ENCODE measurements at regions not wholly inside any gene's neighbourhood (a gene's known extent, or its start where the extent isn't known, plus 50 kb on each side); places are given as distances from the start of the nearest gene placed in this dataset.

- Mint-ChIP-seq H3K27ac (no peak overlapping the region), H3K36me3 (ENCODE audit: low read depth) (peaks cover 20% of the 10 kb centered on the region), H3K4me1 (no peaks in the 10 kb centered on the region), H3K4me3 (no peak overlapping the region), H3K27me3 (ENCODE audit: insufficient read depth, low read depth, poor library complexity) (peaks cover 7% of the 10 kb centered on the region), H3K9me3 (peaks cover 15% of the 10 kb centered on the region)
- TF ChIP-seq, protein P1, sequence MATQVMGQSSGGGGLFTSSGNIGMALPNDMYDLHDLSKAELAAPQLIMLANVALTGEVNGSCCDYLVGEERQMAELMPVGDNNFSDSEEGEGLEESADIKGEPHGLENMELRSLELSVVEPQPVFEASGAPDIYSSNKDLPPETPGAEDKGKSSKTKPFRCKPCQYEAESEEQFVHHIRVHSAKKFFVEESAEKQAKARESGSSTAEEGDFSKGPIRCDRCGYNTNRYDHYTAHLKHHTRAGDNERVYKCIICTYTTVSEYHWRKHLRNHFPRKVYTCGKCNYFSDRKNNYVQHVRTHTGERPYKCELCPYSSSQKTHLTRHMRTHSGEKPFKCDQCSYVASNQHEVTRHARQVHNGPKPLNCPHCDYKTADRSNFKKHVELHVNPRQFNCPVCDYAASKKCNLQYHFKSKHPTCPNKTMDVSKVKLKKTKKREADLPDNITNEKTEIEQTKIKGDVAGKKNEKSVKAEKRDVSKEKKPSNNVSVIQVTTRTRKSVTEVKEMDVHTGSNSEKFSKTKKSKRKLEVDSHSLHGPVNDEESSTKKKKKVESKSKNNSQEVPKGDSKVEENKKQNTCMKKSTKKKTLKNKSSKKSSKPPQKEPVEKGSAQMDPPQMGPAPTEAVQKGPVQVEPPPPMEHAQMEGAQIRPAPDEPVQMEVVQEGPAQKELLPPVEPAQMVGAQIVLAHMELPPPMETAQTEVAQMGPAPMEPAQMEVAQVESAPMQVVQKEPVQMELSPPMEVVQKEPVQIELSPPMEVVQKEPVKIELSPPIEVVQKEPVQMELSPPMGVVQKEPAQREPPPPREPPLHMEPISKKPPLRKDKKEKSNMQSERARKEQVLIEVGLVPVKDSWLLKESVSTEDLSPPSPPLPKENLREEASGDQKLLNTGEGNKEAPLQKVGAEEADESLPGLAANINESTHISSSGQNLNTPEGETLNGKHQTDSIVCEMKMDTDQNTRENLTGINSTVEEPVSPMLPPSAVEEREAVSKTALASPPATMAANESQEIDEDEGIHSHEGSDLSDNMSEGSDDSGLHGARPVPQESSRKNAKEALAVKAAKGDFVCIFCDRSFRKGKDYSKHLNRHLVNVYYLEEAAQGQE (IDR thresholded peaks at IDR 0.05; ENCODE audit: unreplicated experiment): no peak
- TF ChIP-seq EZH2 (IDR thresholded peaks at IDR 0.05; ENCODE audit: low read depth, unreplicated experiment) (no peak), CREB1 (CRISPR knock-in tag; IDR thresholded peaks at IDR 0.05; ENCODE audit: low read depth) (no peak), POLR2AphosphoS5 (IDR thresholded peaks at IDR 0.05; ENCODE audit: low read depth) (no peak), NANOG (IDR thresholded peaks at IDR 0.05; ENCODE audit: borderline replicate concordance) (no peak), ZNF331 (CRISPR knock-in tag; IDR thresholded peaks at IDR 0.05; ENCODE audit: low read depth) (no peak), JUNB (IDR thresholded peaks at IDR 0.05; ENCODE audit: unreplicated experiment) (no peak), ZNF114 (CRISPR knock-in tag; IDR thresholded peaks at IDR 0.05) (no peak), STAT1 (IDR thresholded peaks at IDR 0.05; ENCODE audit: unreplicated experiment) (no peak), EZH2phosphoT487 (IDR thresholded peaks at IDR 0.05; ENCODE audit: unreplicated experiment) (no peak), ETS1 (IDR thresholded peaks at IDR 0.05) (no peak)
- TF ChIP-seq, protein P2, sequence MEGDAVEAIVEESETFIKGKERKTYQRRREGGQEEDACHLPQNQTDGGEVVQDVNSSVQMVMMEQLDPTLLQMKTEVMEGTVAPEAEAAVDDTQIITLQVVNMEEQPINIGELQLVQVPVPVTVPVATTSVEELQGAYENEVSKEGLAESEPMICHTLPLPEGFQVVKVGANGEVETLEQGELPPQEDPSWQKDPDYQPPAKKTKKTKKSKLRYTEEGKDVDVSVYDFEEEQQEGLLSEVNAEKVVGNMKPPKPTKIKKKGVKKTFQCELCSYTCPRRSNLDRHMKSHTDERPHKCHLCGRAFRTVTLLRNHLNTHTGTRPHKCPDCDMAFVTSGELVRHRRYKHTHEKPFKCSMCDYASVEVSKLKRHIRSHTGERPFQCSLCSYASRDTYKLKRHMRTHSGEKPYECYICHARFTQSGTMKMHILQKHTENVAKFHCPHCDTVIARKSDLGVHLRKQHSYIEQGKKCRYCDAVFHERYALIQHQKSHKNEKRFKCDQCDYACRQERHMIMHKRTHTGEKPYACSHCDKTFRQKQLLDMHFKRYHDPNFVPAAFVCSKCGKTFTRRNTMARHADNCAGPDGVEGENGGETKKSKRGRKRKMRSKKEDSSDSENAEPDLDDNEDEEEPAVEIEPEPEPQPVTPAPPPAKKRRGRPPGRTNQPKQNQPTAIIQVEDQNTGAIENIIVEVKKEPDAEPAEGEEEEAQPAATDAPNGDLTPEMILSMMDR (conservative IDR thresholded peaks at IDR 0.05; ENCODE audit: low read depth in 2 of 2): no peak
- TF ChIP-seq, protein P3, sequence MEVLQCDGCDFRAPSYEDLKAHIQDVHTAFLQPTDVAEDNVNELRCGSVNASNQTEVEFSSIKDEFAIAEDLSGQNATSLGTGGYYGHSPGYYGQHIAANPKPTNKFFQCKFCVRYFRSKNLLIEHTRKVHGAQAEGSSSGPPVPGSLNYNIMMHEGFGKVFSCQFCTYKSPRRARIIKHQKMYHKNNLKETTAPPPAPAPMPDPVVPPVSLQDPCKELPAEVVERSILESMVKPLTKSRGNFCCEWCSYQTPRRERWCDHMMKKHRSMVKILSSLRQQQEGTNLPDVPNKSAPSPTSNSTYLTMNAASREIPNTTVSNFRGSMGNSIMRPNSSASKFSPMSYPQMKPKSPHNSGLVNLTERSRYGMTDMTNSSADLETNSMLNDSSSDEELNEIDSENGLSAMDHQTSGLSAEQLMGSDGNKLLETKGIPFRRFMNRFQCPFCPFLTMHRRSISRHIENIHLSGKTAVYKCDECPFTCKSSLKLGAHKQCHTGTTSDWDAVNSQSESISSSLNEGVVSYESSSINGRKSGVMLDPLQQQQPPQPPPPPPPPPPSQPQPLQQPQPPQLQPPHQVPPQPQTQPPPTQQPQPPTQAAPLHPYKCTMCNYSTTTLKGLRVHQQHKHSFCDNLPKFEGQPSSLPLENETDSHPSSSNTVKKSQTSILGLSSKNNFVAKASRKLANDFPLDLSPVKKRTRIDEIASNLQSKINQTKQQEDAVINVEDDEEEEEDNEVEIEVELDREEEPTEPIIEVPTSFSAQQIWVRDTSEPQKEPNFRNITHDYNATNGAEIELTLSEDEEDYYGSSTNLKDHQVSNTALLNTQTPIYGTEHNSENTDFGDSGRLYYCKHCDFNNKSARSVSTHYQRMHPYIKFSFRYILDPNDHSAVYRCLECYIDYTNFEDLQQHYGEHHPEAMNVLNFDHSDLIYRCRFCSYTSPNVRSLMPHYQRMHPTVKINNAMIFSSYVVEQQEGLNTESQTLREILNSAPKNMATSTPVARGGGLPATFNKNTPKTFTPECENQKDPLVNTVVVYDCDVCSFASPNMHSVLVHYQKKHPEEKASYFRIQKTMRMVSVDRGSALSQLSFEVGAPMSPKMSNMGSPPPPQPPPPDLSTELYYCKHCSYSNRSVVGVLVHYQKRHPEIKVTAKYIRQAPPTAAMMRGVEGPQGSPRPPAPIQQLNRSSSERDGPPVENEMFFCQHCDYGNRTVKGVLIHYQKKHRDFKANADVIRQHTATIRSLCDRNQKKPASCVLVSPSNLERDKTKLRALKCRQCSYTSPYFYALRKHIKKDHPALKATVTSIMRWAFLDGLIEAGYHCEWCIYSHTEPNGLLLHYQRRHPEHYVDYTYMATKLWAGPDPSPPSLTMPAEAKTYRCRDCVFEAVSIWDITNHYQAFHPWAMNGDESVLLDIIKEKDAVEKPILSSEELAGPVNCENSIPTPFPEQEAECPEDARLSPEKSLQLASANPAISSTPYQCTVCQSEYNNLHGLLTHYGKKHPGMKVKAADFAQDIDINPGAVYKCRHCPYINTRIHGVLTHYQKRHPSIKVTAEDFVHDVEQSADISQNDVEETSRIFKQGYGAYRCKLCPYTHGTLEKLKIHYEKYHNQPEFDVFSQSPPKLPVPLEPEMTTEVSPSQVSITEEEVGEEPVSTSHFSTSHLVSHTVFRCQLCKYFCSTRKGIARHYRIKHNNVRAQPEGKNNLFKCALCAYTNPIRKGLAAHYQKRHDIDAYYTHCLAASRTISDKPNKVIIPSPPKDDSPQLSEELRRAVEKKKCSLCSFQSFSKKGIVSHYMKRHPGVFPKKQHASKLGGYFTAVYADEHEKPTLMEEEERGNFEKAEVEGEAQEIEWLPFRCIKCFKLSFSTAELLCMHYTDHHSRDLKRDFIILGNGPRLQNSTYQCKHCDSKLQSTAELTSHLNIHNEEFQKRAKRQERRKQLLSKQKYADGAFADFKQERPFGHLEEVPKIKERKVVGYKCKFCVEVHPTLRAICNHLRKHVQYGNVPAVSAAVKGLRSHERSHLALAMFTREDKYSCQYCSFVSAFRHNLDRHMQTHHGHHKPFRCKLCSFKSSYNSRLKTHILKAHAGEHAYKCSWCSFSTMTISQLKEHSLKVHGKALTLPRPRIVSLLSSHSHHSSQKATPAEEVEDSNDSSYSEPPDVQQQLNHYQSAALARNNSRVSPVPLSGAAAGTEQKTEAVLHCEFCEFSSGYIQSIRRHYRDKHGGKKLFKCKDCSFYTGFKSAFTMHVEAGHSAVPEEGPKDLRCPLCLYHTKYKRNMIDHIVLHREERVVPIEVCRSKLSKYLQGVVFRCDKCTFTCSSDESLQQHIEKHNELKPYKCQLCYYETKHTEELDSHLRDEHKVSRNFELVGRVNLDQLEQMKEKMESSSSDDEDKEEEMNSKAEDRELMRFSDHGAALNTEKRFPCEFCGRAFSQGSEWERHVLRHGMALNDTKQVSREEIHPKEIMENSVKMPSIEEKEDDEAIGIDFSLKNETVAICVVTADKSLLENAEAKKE (CRISPR knock-in tag; IDR thresholded peaks at IDR 0.05): no peak
- Histone ChIP-seq H2AFZ (no peak overlapping the region), H3F3A (replicated peaks; ENCODE audit: low read depth) (no peaks in the 10 kb centered on the region), H3K36me3 (ENCODE audit: insufficient read depth) (no peaks in the 10 kb centered on the region), H3K27ac (ENCODE audit: low read depth) (no peak overlapping the region), H3K27me3 (ENCODE audit: insufficient read depth) (no peaks in the 10 kb centered on the region), H3K4me3 (no peak overlapping the region), H3K4me2 (no peak overlapping the region), H3K79me2 (replicated peaks; ENCODE audit: insufficient read depth) (no peaks in the 10 kb centered on the region), H3K9me2 (ENCODE audit: insufficient read depth) (no peaks in the 10 kb centered on the region), H3K4me1 (ENCODE audit: insufficient read depth) (no peaks in the 10 kb centered on the region), H4K20me1 (replicated peaks; ENCODE audit: insufficient read depth) (no peaks in the 10 kb centered on the region)
- no peak for ATAC-seq
- no peak for DNase-seq (ENCODE audit: low spot score)
Observed at GRCh38 chr10:130792096-130792845, 519.2 kb downstream of the TCERG1L start.

All from GM23338 (cell line).